ENCODE measurements at regions not wholly inside any gene's neighbourhood (a gene's known extent, or its start where the extent isn't known, plus 50 kb on each side); places are given as distances from the start of the nearest gene placed in this dataset.

- DNase-seq = no peak
- peak overlapping the region in 1 of 4 donors; percentile 42 for H3K27ac ChIP-seq
Observed at GRCh38 chr4:81550388-81550859, 78.7 kb upstream of the RASGEF1B start.

GRCh38 chr4:81549984-81550383 is 78.3 kb upstream of the RASGEF1B start:
- DNase-seq = no peak
- Histone ChIP-seq H3K27ac (peak overlapping the region in 1 of 4 donors; percentile 42), H3K9me3 (no peaks in the 10 kb centered on the region), H3K4me3 (no peak overlapping the region), H3K36me3 (no peaks in the 10 kb centered on the region), H3K4me1 (peaks cover 0 to 13% (median 0%) of the 10 kb centered on the region in 3 donors), H3K27me3 (no peaks in the 10 kb centered on the region)
- TF ChIP-seq POLR2A (IDR thresholded peaks at IDR 0.05) (no peak), CTCF (IDR thresholded peaks at IDR 0.05) (no peak)
- WGBS, 2 donors = 70 to 71% methylated on average over 5 to 6 of the region's 7 CpGs
- intact Hi-C loops (cut with DNase I) = no loop called here

More at GRCh38 chr4:81550388-81550859, 78.7 kb upstream of the RASGEF1B start:
- no peaks in the 10 kb centered on the region for H3K27me3 ChIP-seq
- H3K4me3 ChIP-seq = no peak overlapping the region
- no peaks in the 10 kb centered on the region for H3K36me3 ChIP-seq
- peaks cover 0 to 13% (median 0%) of the 10 kb centered on the region in 3 donors for H3K4me1 ChIP-seq
- no peaks in the 10 kb centered on the region for H3K9me3 ChIP-seq
- WGBS, 2 donors = 87 to 91% methylated on average over 5 of the region's 5 CpGs
- intact Hi-C loops (cut with DNase I) = no loop called here
- TF ChIP-seq POLR2A (IDR thresholded peaks at IDR 0.05) = no peak
- no peak for TF ChIP-seq CTCF (IDR thresholded peaks at IDR 0.05)

- no peaks in the 10 kb centered on the region for H3K27me3 ChIP-seq
- H3K27ac ChIP-seq = no peak overlapping the region
- intact Hi-C loops (cut with DNase I) = no loop called here
- no peaks in the 10 kb centered on the region for H3K9me3 ChIP-seq
- no peak for DNase-seq
- peaks cover 0 to 13% (median 0%) of the 10 kb centered on the region in 3 donors for H3K4me1 ChIP-seq
- 79 to 88% methylated on average over 2 of the region's 2 CpGs for WGBS, 2 donors
- no peak overlapping the region for H3K4me3 ChIP-seq
- TF ChIP-seq POLR2A (IDR thresholded peaks at IDR 0.05) = no peak
- no peak for TF ChIP-seq CTCF (IDR thresholded peaks at IDR 0.05)
- no peaks in the 10 kb centered on the region for H3K36me3 ChIP-seq
Observed at GRCh38 chr4:81546777-81547176, 75.1 kb upstream of the RASGEF1B start.

GRCh38 chr4:81541161-81541945 is 69.6 kb upstream of the RASGEF1B start:
- H3K4me1 ChIP-seq = no peaks in the 10 kb centered on the region
- H3K27ac ChIP-seq = no peak overlapping the region
- no peak for DNase-seq
- no peaks in the 10 kb centered on the region for H3K27me3 ChIP-seq
- no peaks in the 10 kb centered on the region for H3K9me3 ChIP-seq
- no peaks in the 10 kb centered on the region for H3K36me3 ChIP-seq
- 47% methylated on average over 4 of the region's 4 CpGs for WGBS, 2 donors
- intact Hi-C loops (cut with DNase I) = no loop called here
- H3K4me3 ChIP-seq = no peak overlapping the region
- TF ChIP-seq POLR2A (IDR thresholded peaks at IDR 0.05) (no peak), CTCF (IDR thresholded peaks at IDR 0.05) (no peak)

GRCh38 chr4:81538716-81539427 is 67.2 kb upstream of the RASGEF1B start:
- intact Hi-C loops (cut with DNase I) = no loop called here
- Histone ChIP-seq H3K27me3 (no peaks in the 10 kb centered on the region), H3K4me1 (no peaks in the 10 kb centered on the region), H3K9me3 (no peaks in the 10 kb centered on the region), H3K27ac (no peak overlapping the region), H3K4me3 (no peak overlapping the region), H3K36me3 (no peaks in the 10 kb centered on the region)
- WGBS, 2 donors = 73% methylated on average over 6 of the region's 6 CpGs
- DNase-seq = no peak
- TF ChIP-seq CTCF (IDR thresholded peaks at IDR 0.05) = no peak
- no peak for TF ChIP-seq POLR2A (IDR thresholded peaks at IDR 0.05)

Measured in esophagus squamous epithelium (tissue), 5 donors.